HUES48 (cell line): ENCODE measurements at regions not wholly inside any gene's neighbourhood (a gene's known extent, or its start where the extent isn't known, plus 50 kb on each side); places are given as distances from the start of the nearest gene placed in this dataset.
"Not testable (repeated sequence)": the region's sequence is repeated elsewhere in the genome, so short reads cannot be mapped to it uniquely, and the experiment has no call there.

Experiments
- H3K27ac ChIP-seq: one replicate; pipeline ENCODE4 v1.7.0; 2013; ENCODE audit warnings: low read depth, low read length, inconsistent platforms
- H3K27me3 ChIP-seq: 2 replicates; pipeline ENCODE4 v1.6.1; 2013; ENCODE audit warnings: mild to moderate bottlenecking, low read length; ENCODE audit not compliant: control insufficient read depth, insufficient read depth
- H3K36me3 ChIP-seq: 2 replicates; pipeline ENCODE4 v1.6.1; 2013; ENCODE audit warnings: low read length; ENCODE audit not compliant: control insufficient read depth, insufficient read depth
- H3K4me1 ChIP-seq: 2 replicates; pipeline ENCODE4 v1.6.1; 2013; ENCODE audit warnings: mild to moderate bottlenecking, low read length; ENCODE audit not compliant: control insufficient read depth, insufficient read depth
- H3K4me3 ChIP-seq: 2 replicates; pipeline ENCODE4 v1.5.1; 2013; ENCODE audit warnings: mild to moderate bottlenecking, low read depth, low read length
- H3K9ac ChIP-seq: 2 replicates; pipeline ENCODE4 v1.6.1; 2013; ENCODE audit warnings: mild to moderate bottlenecking, low read depth, low read length, moderate library complexity
- H3K9me3 ChIP-seq: 2 replicates; pipeline ENCODE4 v1.6.1; 2013; ENCODE audit warnings: low read length; ENCODE audit not compliant: control insufficient read depth, insufficient read depth

- Histone ChIP-seq H3K27ac (no peak overlapping the region), H3K36me3 (no peaks in the 10 kb centered on the region), H3K27me3 (no peaks in the 10 kb centered on the region), H3K4me1 (no peaks in the 10 kb centered on the region), H3K9me3 (no peaks in the 10 kb centered on the region), H3K9ac (no peak overlapping the region), H3K4me3 (no peak overlapping the region)
Observed at GRCh38 chrX:30144221-30144620, 71.1 kb upstream of the MAGEB2 start.

- Histone ChIP-seq H3K4me3 (no peak overlapping the region), H3K36me3 (no peaks in the 10 kb centered on the region), H3K27ac (no peak overlapping the region), H3K4me1 (no peaks in the 10 kb centered on the region), H3K9me3 (no peaks in the 10 kb centered on the region), H3K27me3 (no peaks in the 10 kb centered on the region), H3K9ac (no peak overlapping the region)
Observed at GRCh38 chrX:30144971-30145731, 70.2 kb upstream of the MAGEB2 start.

- Histone ChIP-seq H3K9ac (no peak overlapping the region), H3K4me3 (no peak overlapping the region), H3K9me3 (no peaks in the 10 kb centered on the region), H3K27me3 (no peaks in the 10 kb centered on the region), H3K36me3 (no peaks in the 10 kb centered on the region), H3K27ac (no peak overlapping the region), H3K4me1 (no peaks in the 10 kb centered on the region)
Observed at GRCh38 chrX:30147996-30148643, 67.2 kb upstream of the MAGEB2 start.

GRCh38 chrX:30149206-30149605, 66.2 kb upstream of the MAGEB2 start:
- not testable (repeated sequence) for H3K9ac ChIP-seq, H3K9me3 ChIP-seq, H3K4me3 ChIP-seq, H3K27me3 ChIP-seq, H3K27ac ChIP-seq, H3K36me3 ChIP-seq
- peaks cover 10% of the 10 kb centered on the region for H3K4me1 ChIP-seq

- Histone ChIP-seq H3K9me3 (no peaks in the 10 kb centered on the region), H3K36me3 (no peaks in the 10 kb centered on the region), H3K27me3 (no peaks in the 10 kb centered on the region), H3K4me3 (no peak overlapping the region), H3K9ac (no peak overlapping the region), H3K4me1 (peaks cover 18% of the 10 kb centered on the region), H3K27ac (no peak overlapping the region)
Observed at GRCh38 chrX:30150196-30150895, 65.0 kb upstream of the MAGEB2 start.

- H3K4me3 ChIP-seq, result no peak overlapping the region
- H3K9me3 ChIP-seq, result no peaks in the 10 kb centered on the region
- H3K36me3 ChIP-seq, result no peaks in the 10 kb centered on the region
- H3K4me1 ChIP-seq, result peaks cover 18% of the 10 kb centered on the region
- H3K27ac ChIP-seq, result no peak overlapping the region
- H3K9ac ChIP-seq, result no peak overlapping the region
- no peaks in the 10 kb centered on the region for H3K27me3 ChIP-seq
Observed at GRCh38 chrX:30151964-30152363, 63.4 kb upstream of the MAGEB2 start.

GRCh38 chrX:30153175-30153880, 62.0 kb upstream of the MAGEB2 start:
- no peaks in the 10 kb centered on the region for H3K9me3 ChIP-seq
- no peak overlapping the region for H3K27ac ChIP-seq
- H3K4me1 ChIP-seq, result peaks cover 18% of the 10 kb centered on the region

GRCh38 chrX:30153881-30154260, 61.5 kb upstream of the MAGEB2 start:
- Histone ChIP-seq H3K27me3 (no peaks in the 10 kb centered on the region), H3K4me3 (no peak overlapping the region), H3K36me3 (no peaks in the 10 kb centered on the region), H3K4me1 (peaks cover 18% of the 10 kb centered on the region), H3K9me3 (no peaks in the 10 kb centered on the region), H3K27ac (no peak overlapping the region), H3K9ac (no peak overlapping the region)

More at GRCh38 chrX:30153175-30153880, 62.0 kb upstream of the MAGEB2 start:
- no peak overlapping the region for H3K9ac ChIP-seq
- H3K4me3 ChIP-seq, result no peak overlapping the region
- no peaks in the 10 kb centered on the region for H3K36me3 ChIP-seq
- H3K27me3 ChIP-seq, result no peaks in the 10 kb centered on the region

GRCh38 chrX:30156009-30156408, 59.4 kb upstream of the MAGEB2 start:
- Histone ChIP-seq H3K4me1 (peaks cover 18% of the 10 kb centered on the region), H3K9ac (no peak overlapping the region), H3K4me3 (no peak overlapping the region), H3K27me3 (no peaks in the 10 kb centered on the region), H3K36me3 (no peaks in the 10 kb centered on the region), H3K27ac (no peak overlapping the region), H3K9me3 (no peaks in the 10 kb centered on the region)

- H3K27me3 ChIP-seq, result no peaks in the 10 kb centered on the region
- no peak overlapping the region for H3K27ac ChIP-seq
- peaks cover 21% of the 10 kb centered on the region for H3K4me1 ChIP-seq
- no peaks in the 10 kb centered on the region for H3K36me3 ChIP-seq
- no peak overlapping the region for H3K9ac ChIP-seq
- H3K4me3 ChIP-seq, result no peak overlapping the region
- H3K9me3 ChIP-seq, result no peaks in the 10 kb centered on the region
Observed at GRCh38 chrX:30156880-30157560, 58.3 kb upstream of the MAGEB2 start.
